ENCODE measurements at regions not wholly inside any gene's neighbourhood (a gene's known extent, or its start where the extent isn't known, plus 50 kb on each side); places are given as distances from the start of the nearest gene placed in this dataset.

- Histone ChIP-seq H3K14ac (ENCODE audit: low read length in 2 of 2) (no peak overlapping the region), H4K91ac (ENCODE audit: low read length) (no peak overlapping the region), H2BK12ac (ENCODE audit: low read length in 2 of 2) (no peak overlapping the region), H2AFZ (ENCODE audit: low read depth, low read length) (no peak overlapping the region), H2BK15ac (ENCODE audit: low read depth, poor library complexity, severe bottlenecking) (no peak overlapping the region), H3K18ac (ENCODE audit: low read depth in 1 of 2, low read length in 2 of 2) (no peak overlapping the region), H3K9ac (ENCODE audit: low read length) (no peak overlapping the region), H2BK120ac (ENCODE audit: low read depth, low read length) (no peak overlapping the region), H3K4me3 (ENCODE audit: insufficient read depth in 1 of 2, low read depth in 1 of 2, low read length in 2 of 2) (no peak overlapping the region), H3K79me1 (replicated peaks; ENCODE audit: low read length, poor library complexity, severe bottlenecking) (no peaks in the 10 kb centered on the region), H3K4me2 (ENCODE audit: low read length, poor library complexity, severe bottlenecking) (no peak overlapping the region), H3K4ac (ENCODE audit: low read depth in 1 of 2, low read length in 2 of 2) (no peak overlapping the region), H3K27me3 (ENCODE audit: control insufficient read depth in 1 of 2, insufficient read depth in 1 of 2, low read length in 2 of 2) (no peaks in the 10 kb centered on the region), H2AK5ac (ENCODE audit: low read length, severe bottlenecking) (no peak overlapping the region), H3K4me1 (ENCODE audit: control insufficient read depth, insufficient read depth, low read depth, low read length) (no peaks in the 10 kb centered on the region), H3K9me3 (ENCODE audit: control insufficient read depth, low read length) (peaks cover 8% of the 10 kb centered on the region), H3K36me3 (ENCODE audit: control insufficient read depth in 1 of 2, insufficient read depth in 2 of 2, low read depth in 1 of 2, low read length in 2 of 2) (no peaks in the 10 kb centered on the region), H2BK5ac (ENCODE audit: low read depth, low read length, poor library complexity, severe bottlenecking) (no peak overlapping the region), H3K27ac (ENCODE audit: low read length, poor library complexity, severe bottlenecking) (no peak overlapping the region), H4K8ac (ENCODE audit: low read length) (no peak overlapping the region), H3K23ac (ENCODE audit: low read length in 2 of 2) (no peak overlapping the region)
- DNase-seq, result no peak
Observed at GRCh38 chr18:41128126-41128525, 826.9 kb upstream of the PIK3C3 start.

- H4K8ac ChIP-seq (ENCODE audit: low read length), result no peak overlapping the region
- no peak overlapping the region for H2BK5ac ChIP-seq (ENCODE audit: low read depth, low read length, poor library complexity, severe bottlenecking)
- no peaks in the 10 kb centered on the region for H3K4me1 ChIP-seq (ENCODE audit: control insufficient read depth, insufficient read depth, low read depth, low read length)
- no peaks in the 10 kb centered on the region for H3K79me1 ChIP-seq (replicated peaks; ENCODE audit: low read length, poor library complexity, severe bottlenecking)
- H3K27me3 ChIP-seq (ENCODE audit: control insufficient read depth in 1 of 2, insufficient read depth in 1 of 2, low read length in 2 of 2), result no peaks in the 10 kb centered on the region
- H3K4me3 ChIP-seq (ENCODE audit: insufficient read depth in 1 of 2, low read depth in 1 of 2, low read length in 2 of 2), result no peak overlapping the region
- H3K27ac ChIP-seq (ENCODE audit: low read length, poor library complexity, severe bottlenecking), result no peak overlapping the region
- H3K9me3 ChIP-seq (ENCODE audit: control insufficient read depth, low read length), result peaks cover 10% of the 10 kb centered on the region
- H4K91ac ChIP-seq (ENCODE audit: low read length), result no peak overlapping the region
- no peak overlapping the region for H2BK120ac ChIP-seq (ENCODE audit: low read depth, low read length)
- H3K4ac ChIP-seq (ENCODE audit: low read depth in 1 of 2, low read length in 2 of 2), result no peak overlapping the region
- no peaks in the 10 kb centered on the region for H3K36me3 ChIP-seq (ENCODE audit: control insufficient read depth in 1 of 2, insufficient read depth in 2 of 2, low read depth in 1 of 2, low read length in 2 of 2)
- H2BK12ac ChIP-seq (ENCODE audit: low read length in 2 of 2), result no peak overlapping the region
- peak; percentile 80 for DNase-seq
- no peak overlapping the region for H3K23ac ChIP-seq (ENCODE audit: low read length in 2 of 2)
- 0% methylated on average over 1 of the region's 2 CpGs for WGBS
- no peak overlapping the region for H2BK15ac ChIP-seq (ENCODE audit: low read depth, poor library complexity, severe bottlenecking)
- H2AK5ac ChIP-seq (ENCODE audit: low read length, severe bottlenecking), result no peak overlapping the region
- H3K18ac ChIP-seq (ENCODE audit: low read depth in 1 of 2, low read length in 2 of 2), result no peak overlapping the region
- no peak overlapping the region for H3K4me2 ChIP-seq (ENCODE audit: low read length, poor library complexity, severe bottlenecking)
- H3K9ac ChIP-seq (ENCODE audit: low read length), result no peak overlapping the region
- no peak overlapping the region for H3K14ac ChIP-seq (ENCODE audit: low read length in 2 of 2)
- H2AFZ ChIP-seq (ENCODE audit: low read depth, low read length), result no peak overlapping the region
Observed at GRCh38 chr18:41126541-41127235, 828.3 kb upstream of the PIK3C3 start.

- Histone ChIP-seq H3K18ac (ENCODE audit: low read depth in 1 of 2, low read length in 2 of 2) (no peak overlapping the region), H2BK12ac (ENCODE audit: low read length in 2 of 2) (no peak overlapping the region), H3K9ac (ENCODE audit: low read length) (no peak overlapping the region), H2BK15ac (ENCODE audit: low read depth, poor library complexity, severe bottlenecking) (no peak overlapping the region), H4K8ac (ENCODE audit: low read length) (no peak overlapping the region), H3K4me1 (ENCODE audit: control insufficient read depth, insufficient read depth, low read depth, low read length) (no peaks in the 10 kb centered on the region), H3K23ac (ENCODE audit: low read length in 2 of 2) (no peak overlapping the region), H3K79me1 (replicated peaks; ENCODE audit: low read length, poor library complexity, severe bottlenecking) (no peaks in the 10 kb centered on the region), H3K27ac (ENCODE audit: low read length, poor library complexity, severe bottlenecking) (no peak overlapping the region), H2AFZ (ENCODE audit: low read depth, low read length) (no peak overlapping the region), H2BK120ac (ENCODE audit: low read depth, low read length) (no peak overlapping the region), H3K4me3 (ENCODE audit: insufficient read depth in 1 of 2, low read depth in 1 of 2, low read length in 2 of 2) (no peak overlapping the region), H4K91ac (ENCODE audit: low read length) (no peak overlapping the region), H3K4ac (ENCODE audit: low read depth in 1 of 2, low read length in 2 of 2) (no peak overlapping the region), H2BK5ac (ENCODE audit: low read depth, low read length, poor library complexity, severe bottlenecking) (no peak overlapping the region), H3K9me3 (ENCODE audit: control insufficient read depth, low read length) (peaks cover 12% of the 10 kb centered on the region), H2AK5ac (ENCODE audit: low read length, severe bottlenecking) (no peak overlapping the region), H3K4me2 (ENCODE audit: low read length, poor library complexity, severe bottlenecking) (no peak overlapping the region), H3K14ac (ENCODE audit: low read length in 2 of 2) (no peak overlapping the region), H3K36me3 (ENCODE audit: control insufficient read depth in 1 of 2, insufficient read depth in 2 of 2, low read depth in 1 of 2, low read length in 2 of 2) (no peaks in the 10 kb centered on the region), H3K27me3 (ENCODE audit: control insufficient read depth in 1 of 2, insufficient read depth in 1 of 2, low read length in 2 of 2) (no peaks in the 10 kb centered on the region)
- WGBS, result 85% methylated on average over 3 of the region's 4 CpGs
- DNase-seq, result peak; percentile 34
Observed at GRCh38 chr18:41121116-41121826, 833.8 kb upstream of the PIK3C3 start.

- no peak overlapping the region for H2BK120ac ChIP-seq (ENCODE audit: low read depth, low read length)
- no peak overlapping the region for H2AK5ac ChIP-seq (ENCODE audit: low read length, severe bottlenecking)
- 96% methylated on average over 3 of the region's 3 CpGs for WGBS
- no peak overlapping the region for H3K4me2 ChIP-seq (ENCODE audit: low read length, poor library complexity, severe bottlenecking)
- H3K79me1 ChIP-seq (replicated peaks; ENCODE audit: low read length, poor library complexity, severe bottlenecking), result no peaks in the 10 kb centered on the region
- H3K36me3 ChIP-seq (ENCODE audit: control insufficient read depth in 1 of 2, insufficient read depth in 2 of 2, low read depth in 1 of 2, low read length in 2 of 2), result no peaks in the 10 kb centered on the region
- H3K27me3 ChIP-seq (ENCODE audit: control insufficient read depth in 1 of 2, insufficient read depth in 1 of 2, low read length in 2 of 2), result no peaks in the 10 kb centered on the region
- DNase-seq, result no peak
- H3K14ac ChIP-seq (ENCODE audit: low read length in 2 of 2), result no peak overlapping the region
- H3K9me3 ChIP-seq (ENCODE audit: control insufficient read depth, low read length), result peaks cover 13% of the 10 kb centered on the region
- H3K4me1 ChIP-seq (ENCODE audit: control insufficient read depth, insufficient read depth, low read depth, low read length), result no peaks in the 10 kb centered on the region
- no peak overlapping the region for H2BK12ac ChIP-seq (ENCODE audit: low read length in 2 of 2)
- no peak overlapping the region for H4K8ac ChIP-seq (ENCODE audit: low read length)
- H2AFZ ChIP-seq (ENCODE audit: low read depth, low read length), result no peak overlapping the region
- H3K4me3 ChIP-seq (ENCODE audit: insufficient read depth in 1 of 2, low read depth in 1 of 2, low read length in 2 of 2), result no peak overlapping the region
- H2BK15ac ChIP-seq (ENCODE audit: low read depth, poor library complexity, severe bottlenecking), result no peak overlapping the region
- no peak overlapping the region for H3K18ac ChIP-seq (ENCODE audit: low read depth in 1 of 2, low read length in 2 of 2)
- H2BK5ac ChIP-seq (ENCODE audit: low read depth, low read length, poor library complexity, severe bottlenecking), result no peak overlapping the region
- no peak overlapping the region for H3K27ac ChIP-seq (ENCODE audit: low read length, poor library complexity, severe bottlenecking)
- H3K23ac ChIP-seq (ENCODE audit: low read length in 2 of 2), result no peak overlapping the region
- no peak overlapping the region for H4K91ac ChIP-seq (ENCODE audit: low read length)
- no peak overlapping the region for H3K4ac ChIP-seq (ENCODE audit: low read depth in 1 of 2, low read length in 2 of 2)
- no peak overlapping the region for H3K9ac ChIP-seq (ENCODE audit: low read length)
Observed at GRCh38 chr18:41119031-41119430, 836.0 kb upstream of the PIK3C3 start.
